AG09309 (cell line): ENCODE measurements at regions not wholly inside any gene's neighbourhood (a gene's known extent, or its start where the extent isn't known, plus 50 kb on each side); places are given as distances from the start of the nearest gene placed in this dataset.

Experiments used
- DNase-seq: peaks from one replicate; pipeline ENCODE4 v3.0.0-alpha.2; 2010; ENCODE audit warnings: low read depth
- H3K4me3 ChIP-seq: 2 replicates; pipeline ENCODE4 v1.5.1; 2011; ENCODE audit warnings: mild to moderate bottlenecking, low read depth, low read length, moderate library complexity; ENCODE audit not compliant: control insufficient read depth
- TF ChIP-seq, protein P1 (sequence below): IDR thresholded peaks from 2 replicates; pipeline ENCODE4 v1.5.1; 2011; ENCODE audit warnings: mild to moderate bottlenecking, low read depth, low read length, inconsistent platforms; ENCODE audit not compliant: insufficient read depth, control insufficient read depth; ENCODE audit errors: missing control alignments

DNA sequence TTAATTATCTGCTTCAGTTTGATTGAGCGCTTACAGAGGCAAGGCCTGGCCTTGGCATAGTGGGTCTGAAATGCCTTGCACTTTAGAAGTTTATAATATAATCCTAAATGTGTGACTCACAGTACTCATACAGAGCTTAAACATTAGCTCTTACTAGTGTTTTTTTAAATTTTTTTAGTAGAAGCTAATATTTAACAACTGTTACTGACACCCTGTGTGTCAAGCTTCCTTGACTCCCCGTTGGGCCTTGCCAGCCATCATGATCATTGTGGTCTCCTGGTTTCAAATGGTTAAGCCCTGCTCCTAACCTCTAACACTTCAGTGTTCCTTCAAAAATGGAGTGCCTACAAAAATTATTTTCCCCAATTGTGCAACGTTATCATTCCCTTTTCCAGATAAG is 126.9 kb downstream of the GALC start:
- H3K4me3 ChIP-seq = no peak overlapping the region
- TF ChIP-seq, protein P1, sequence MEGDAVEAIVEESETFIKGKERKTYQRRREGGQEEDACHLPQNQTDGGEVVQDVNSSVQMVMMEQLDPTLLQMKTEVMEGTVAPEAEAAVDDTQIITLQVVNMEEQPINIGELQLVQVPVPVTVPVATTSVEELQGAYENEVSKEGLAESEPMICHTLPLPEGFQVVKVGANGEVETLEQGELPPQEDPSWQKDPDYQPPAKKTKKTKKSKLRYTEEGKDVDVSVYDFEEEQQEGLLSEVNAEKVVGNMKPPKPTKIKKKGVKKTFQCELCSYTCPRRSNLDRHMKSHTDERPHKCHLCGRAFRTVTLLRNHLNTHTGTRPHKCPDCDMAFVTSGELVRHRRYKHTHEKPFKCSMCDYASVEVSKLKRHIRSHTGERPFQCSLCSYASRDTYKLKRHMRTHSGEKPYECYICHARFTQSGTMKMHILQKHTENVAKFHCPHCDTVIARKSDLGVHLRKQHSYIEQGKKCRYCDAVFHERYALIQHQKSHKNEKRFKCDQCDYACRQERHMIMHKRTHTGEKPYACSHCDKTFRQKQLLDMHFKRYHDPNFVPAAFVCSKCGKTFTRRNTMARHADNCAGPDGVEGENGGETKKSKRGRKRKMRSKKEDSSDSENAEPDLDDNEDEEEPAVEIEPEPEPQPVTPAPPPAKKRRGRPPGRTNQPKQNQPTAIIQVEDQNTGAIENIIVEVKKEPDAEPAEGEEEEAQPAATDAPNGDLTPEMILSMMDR = no peak
- no peak for DNase-seq

DNA sequence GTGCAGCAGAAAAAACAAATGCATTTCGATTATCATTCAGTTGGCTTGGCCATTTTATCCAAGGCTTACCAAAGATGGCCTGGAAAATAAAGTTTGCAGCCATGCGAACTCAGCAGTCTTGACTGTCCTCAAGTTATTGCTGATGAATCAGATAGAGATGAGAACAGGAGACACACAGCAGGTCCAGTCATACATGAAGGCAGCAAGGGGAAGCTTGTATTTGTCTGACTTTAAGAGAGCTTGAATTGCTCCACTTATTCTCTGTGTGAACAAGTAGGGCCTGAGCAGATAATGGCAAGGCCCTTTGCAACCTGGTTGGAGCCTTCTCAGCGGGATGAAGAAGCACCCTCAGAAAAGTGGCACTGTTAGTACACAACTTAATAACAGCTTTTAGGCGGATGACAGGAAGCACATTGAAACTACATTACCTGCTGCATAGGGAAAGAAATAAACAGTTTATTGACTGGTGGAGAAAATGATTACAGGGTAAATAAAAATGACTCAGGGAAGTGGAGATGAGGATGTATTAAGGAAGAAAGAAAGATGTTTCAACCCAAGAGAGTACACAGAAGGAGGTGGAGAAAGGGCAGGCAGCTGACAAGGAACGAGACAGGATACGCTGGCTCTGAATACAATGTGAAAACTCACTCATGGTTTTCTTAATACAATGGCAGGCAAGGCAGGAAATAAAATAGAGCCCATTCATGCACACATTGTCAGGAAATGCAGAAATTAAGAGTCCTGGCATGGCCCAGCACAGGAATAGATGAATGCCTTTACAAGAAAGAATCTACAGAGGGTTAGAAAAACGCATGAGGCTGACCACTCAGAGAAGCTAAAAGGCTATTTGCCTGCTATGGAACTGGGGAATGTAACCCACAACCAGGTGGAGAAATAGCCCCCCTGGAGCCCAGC is 128.4 kb downstream of the GALC start:
- DNase-seq = no peak
- TF ChIP-seq, protein P1 = no peak

DNA sequence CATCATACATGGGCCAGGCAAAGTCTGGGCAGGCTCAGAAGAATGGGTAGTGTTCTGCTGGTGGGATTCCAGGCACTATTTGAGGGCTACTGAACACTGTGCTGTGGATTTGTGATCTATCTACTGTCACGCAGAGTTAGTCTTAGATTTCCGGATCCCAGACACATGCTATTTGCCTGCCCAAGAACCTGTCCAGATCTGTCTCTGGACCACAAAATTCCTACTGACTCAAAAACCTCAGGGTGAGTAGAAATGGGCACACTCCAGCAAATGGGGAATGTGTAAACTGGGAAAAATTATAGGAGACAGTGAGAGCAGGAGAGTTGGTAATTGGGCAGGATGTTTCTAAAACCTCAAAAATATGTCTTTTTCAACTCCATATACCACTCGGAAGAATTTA is 129.9 kb downstream of the GALC start:
- H3K4me3 ChIP-seq = no peak overlapping the region
- DNase-seq = no peak
- TF ChIP-seq, protein P1 = no peak

More for the DNA sequence above, 128.4 kb downstream of the GALC start:
- H3K4me3 ChIP-seq = no peak overlapping the region

DNA sequence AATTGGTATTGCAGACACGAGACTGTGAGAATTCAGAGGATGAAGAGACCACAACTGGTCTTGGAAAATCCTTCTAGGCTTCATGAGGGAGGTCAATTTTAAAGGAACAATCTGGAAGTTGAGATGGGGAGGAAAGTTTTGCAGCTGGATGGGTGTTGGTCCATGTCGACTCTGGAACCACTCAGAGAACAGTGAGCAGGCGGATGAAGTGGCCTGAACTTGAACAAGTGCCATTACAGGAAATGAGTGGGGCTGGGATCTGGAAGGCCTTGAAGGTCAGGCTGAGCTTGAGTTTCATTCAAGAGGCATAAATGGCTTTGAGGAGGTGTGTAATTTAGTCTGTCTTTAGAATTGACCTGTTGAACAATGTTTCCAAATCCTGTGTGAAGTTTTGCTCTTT is 140.9 kb downstream of the GALC start:
- TF ChIP-seq, protein P1 = no peak
- no peak for DNase-seq
- H3K4me3 ChIP-seq = no peak overlapping the region

DNA sequence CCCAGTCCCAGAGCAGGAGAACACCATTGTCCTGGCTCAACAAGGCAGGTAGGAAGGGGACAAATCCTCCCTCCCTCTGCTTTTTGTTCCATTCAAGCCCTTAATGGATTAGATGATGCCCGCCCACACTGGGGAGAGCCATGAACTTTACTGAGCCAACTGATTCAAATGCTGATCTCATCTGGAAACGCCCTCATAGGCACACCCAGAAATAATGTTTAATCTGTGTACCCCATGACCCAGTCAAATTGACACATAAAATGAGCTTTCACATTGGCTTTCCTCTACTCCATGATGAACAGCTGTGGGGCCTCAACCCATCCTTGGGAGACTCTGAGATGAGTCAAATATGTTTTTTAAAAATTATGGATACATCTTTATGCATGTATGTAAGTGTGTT is 141.8 kb downstream of the GALC start:
- H3K4me3 ChIP-seq = no peak overlapping the region
- no peak for DNase-seq
- TF ChIP-seq, protein P1 = no peak

DNA sequence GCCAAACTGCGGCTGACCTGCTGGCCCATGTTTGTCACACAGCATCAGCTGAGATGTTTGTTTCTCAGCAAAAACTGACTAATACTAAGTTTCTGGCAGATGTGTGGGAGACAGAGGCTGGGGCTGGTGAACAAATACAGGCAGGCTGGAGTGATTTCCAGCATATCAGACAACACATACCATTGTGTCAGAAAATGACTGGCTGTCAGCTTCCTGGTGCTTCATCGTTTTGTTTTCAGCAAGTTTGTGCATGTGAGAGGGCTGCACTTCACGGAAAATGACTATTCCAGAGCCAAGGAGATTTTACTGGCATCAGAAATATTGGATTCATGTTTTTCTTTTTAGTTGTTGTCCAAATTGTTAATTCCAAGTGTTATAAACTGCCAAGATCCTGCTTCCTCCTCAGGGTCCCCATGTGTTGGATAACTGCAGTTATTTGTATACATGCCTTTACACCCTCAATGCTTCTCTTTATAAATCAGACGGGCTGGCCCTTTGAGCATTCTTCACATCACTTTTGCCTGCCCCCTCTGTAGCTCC is 145.7 kb downstream of the GALC start:
- TF ChIP-seq, protein P1 = no peak
- H3K4me3 ChIP-seq = no peak overlapping the region
- no peak for DNase-seq

DNA sequence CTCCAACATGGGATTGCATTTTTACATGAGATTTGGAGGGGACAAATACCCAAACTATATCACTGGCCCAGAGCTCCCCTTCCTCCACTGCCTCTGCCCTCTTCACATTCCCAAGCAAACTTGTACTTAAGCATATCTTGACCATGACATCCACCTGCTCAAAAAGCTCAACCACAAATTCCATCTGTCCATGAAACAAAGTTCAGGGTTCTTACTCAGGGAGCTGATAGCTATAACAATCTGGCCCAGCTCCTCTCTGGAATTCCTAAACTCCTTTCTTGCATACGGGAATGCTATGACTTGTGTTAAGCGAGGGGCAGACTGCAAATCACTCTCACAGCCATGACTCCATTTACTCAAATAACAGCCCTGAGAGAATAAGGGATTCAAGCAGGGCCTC is 152.1 kb downstream of the GALC start:
- DNase-seq = no peak
- no peak overlapping the region for H3K4me3 ChIP-seq
- TF ChIP-seq, protein P1 = no peak
